Left lung (tissue), 4 donors: ENCODE measurements at regions not wholly inside any gene's neighbourhood (a gene's known extent, or its start where the extent isn't known, plus 50 kb on each side); places are given as distances from the start of the nearest gene placed in this dataset.

Experiments
- ATAC-seq: fragments of 200-7000 bp; cut with Tn5 transposase; one replicate; pipeline ENCODE4 v1.9.1; 2020; ENCODE audit warnings: moderate library complexity
- DNase-seq, 4 donors: peaks; one replicate each; pipeline ENCODE4 v3.0.0-alpha.2; 2013 to 2020
- H3K27ac ChIP-seq, 2 donors: fragments of 200-600 bp; sonication (generic) in 1 of 2; one replicate each; pipeline versions ENCODE4 v1.5.0 to v1.8.0; 2020 to 2021
- H3K27me3 ChIP-seq, 2 donors: fragments of 200-600 bp; sonication (generic) in 1 of 2; one replicate each; pipeline versions ENCODE4 v1.5.0 to v1.8.0; 2020 to 2021
- H3K36me3 ChIP-seq, 2 donors: fragments of 200-600 bp; sonication (generic) in 1 of 2; one replicate each; pipeline versions ENCODE4 v1.5.0 to v1.8.0; 2020 to 2021
- H3K4me1 ChIP-seq, 2 donors: fragments of 200-600 bp; one replicate each; pipeline ENCODE4 v1.8.0; 2021
- H3K4me3 ChIP-seq, 2 donors: fragments of 200-600 bp; sonication (generic) in 1 of 2; one replicate each; pipeline versions ENCODE4 v1.5.0 to v1.8.0; 2020 to 2021; ENCODE audit warnings: mild to moderate bottlenecking in 1 of 2
- H3K9me3 ChIP-seq, 2 donors: fragments of 200-600 bp; sonication (generic) in 1 of 2; one replicate each; pipeline versions ENCODE4 v1.5.0 to v1.8.0; 2020 to 2021
- CTCF ChIP-seq, 2 donors: fragments of 200-600 bp; sonication (generic) in 1 of 2; IDR thresholded peaks; one replicate each; pipeline versions ENCODE4 v1.5.0 to v1.8.0; 2021; ENCODE audit warnings: antibody characterized with exemption in 2 of 2
- intact Hi-C, 2 donors: fragments of 100-400 bp; cut with DNase I; formaldehyde crosslinking; loops; one replicate each; pipeline versions ENCODE4 v1.11.2 to v1.14.2; 2022
- donor health status: DM: no; HTN: yes; CAD: no.
- donor health status: DM: no; HTN: no; CAD: no.

GRCh38 chr20:39800548-39800947 lies 838.4 kb downstream of the DHX35 start:
- H3K27ac ChIP-seq = peak overlapping the region in 1 of 2 donors; percentile 16
- ATAC-seq (peak; percentile 60), DNase-seq (peak in 1 of 4 donors; percentile 3)
- H3K27me3 ChIP-seq = no peaks in the 10 kb centered on the region
- intact Hi-C loops = no loop called here
- H3K9me3 ChIP-seq = no peaks in the 10 kb centered on the region
- H3K4me3 ChIP-seq = no peak overlapping the region
- TF ChIP-seq CTCF (IDR thresholded peaks at IDR 0.05) = no peak
- H3K36me3 ChIP-seq = no peaks in the 10 kb centered on the region
- no peaks in the 10 kb centered on the region for H3K4me1 ChIP-seq

- no peaks in the 10 kb centered on the region for H3K27me3 ChIP-seq
- DNase-seq = no peak
- H3K4me1 ChIP-seq = no peaks in the 10 kb centered on the region
- TF ChIP-seq CTCF (IDR thresholded peaks at IDR 0.05) = no peak
- intact Hi-C loops = no loop called here
- H3K4me3 ChIP-seq = no peak overlapping the region
- ATAC-seq = peak; percentile 22
- H3K27ac ChIP-seq = peak overlapping the region in 1 of 2 donors; percentile 16
- no peaks in the 10 kb centered on the region for H3K9me3 ChIP-seq
- H3K36me3 ChIP-seq = no peaks in the 10 kb centered on the region
Measured at GRCh38 chr20:39800111-39800510, 838.0 kb downstream of the DHX35 start.

- H3K27me3 ChIP-seq = no peaks in the 10 kb centered on the region
- ATAC-seq = no peak
- no peak overlapping the region for H3K27ac ChIP-seq
- H3K4me1 ChIP-seq = no peaks in the 10 kb centered on the region
- intact Hi-C loops = no loop called here
- TF ChIP-seq CTCF (IDR thresholded peaks at IDR 0.05) = no peak
- no peak for DNase-seq
- no peaks in the 10 kb centered on the region for H3K36me3 ChIP-seq
- no peak overlapping the region for H3K4me3 ChIP-seq
- H3K9me3 ChIP-seq = no peaks in the 10 kb centered on the region
Measured at GRCh38 chr20:39799366-39799965, 837.3 kb downstream of the DHX35 start.

- intact Hi-C loops = no loop called here
- ATAC-seq = no peak
- Histone ChIP-seq H3K9me3 (no peaks in the 10 kb centered on the region), H3K4me3 (no peak overlapping the region), H3K4me1 (no peaks in the 10 kb centered on the region), H3K27me3 (no peaks in the 10 kb centered on the region), H3K27ac (no peak overlapping the region), H3K36me3 (no peaks in the 10 kb centered on the region)
- TF ChIP-seq CTCF (IDR thresholded peaks at IDR 0.05) = no peak
- no peak for DNase-seq
Measured at GRCh38 chr20:39795401-39796272, 833.5 kb downstream of the DHX35 start.

GRCh38 chr20:39792334-39792733 lies 830.2 kb downstream of the DHX35 start:
- Histone ChIP-seq H3K4me3 (no peak overlapping the region), H3K27me3 (no peaks in the 10 kb centered on the region), H3K27ac (no peak overlapping the region), H3K36me3 (no peaks in the 10 kb centered on the region), H3K4me1 (no peaks in the 10 kb centered on the region), H3K9me3 (no peaks in the 10 kb centered on the region)
- ATAC-seq (no peak), DNase-seq (no peak)
- intact Hi-C loops = no loop called here
- TF ChIP-seq CTCF (IDR thresholded peaks at IDR 0.05) = no peak
